GM12878 (cell line): ENCODE measurements at regions not wholly inside any gene's neighbourhood (a gene's known extent, or its start where the extent isn't known, plus 50 kb on each side); places are given as distances from the start of the nearest gene placed in this dataset.

Source experiments
- ATAC-seq: fragments of 200-7000 bp; cut with Tn5 transposase; 3 replicates; pipeline ENCODE4 v1.9.1; 2020; ENCODE audit warnings: mild to moderate bottlenecking, moderate library complexity
- BruUV-seq: library from RNA; stranded (reverse); fragments of 400-500 nt; replicated peaks from 2 replicates; lab custom pipeline; 2021; lab: Mats Ljungman, UMichigan
- CTCF ChIA-PET: fragments of 300-600 bp; sonication (Branson Sonifier 250); formaldehyde crosslinking; extraction: SDS; loops from one replicate; lab custom pipeline; 2021; ENCODE audit warnings: inconsistent platforms; lab: Yijun Ruan, JAX
- POLR2A ChIA-PET: fragments of 350-600 bp; formaldehyde crosslinking; extraction: SDS; loops from one replicate; lab custom pipeline; 2021; ENCODE audit warnings: inconsistent platforms; lab: Charles Lee
- RAD21 ChIA-PET: fragments of 300-600 bp; sonication (Branson Sonifier 250); formaldehyde crosslinking; loops from one replicate; lab custom pipeline; 2023; ENCODE audit warnings: antibody characterized with exemption; ENCODE audit not compliant: unreplicated experiment; lab: Charles Lee
- SMC1A ChIA-PET: fragments of 300-600 bp; sonication (Branson Sonifier 250); formaldehyde crosslinking; loops from one replicate; lab custom pipeline; 2023; ENCODE audit not compliant: unreplicated experiment, uncharacterized antibody; lab: Charles Lee
- DNase-seq: peaks from one replicate; pipeline ENCODE4 v3.0.0-alpha.2; 2011; ENCODE audit warnings: low read depth, low spot score
- FAIRE-seq: peaks from 3 replicates; lab custom pipeline; 2011; peaks lifted over from hg19 to GRCh38; lab: Jason Lieb, UNC
- H2AFZ ChIP-seq: 2 replicates; pipeline ENCODE4 v1.6.0; 2011; ENCODE audit warnings: low read depth, low read length, control low read depth; ENCODE audit not compliant: control insufficient read depth
- H3K27ac ChIP-seq: 2 replicates; pipeline ENCODE4 v1.5.1; 2011; ENCODE audit warnings: control low read depth; ENCODE audit not compliant: control insufficient read depth, insufficient read depth
- H3K27me3 ChIP-seq, 2 experiments: replicated peaks in 1 of 2; 2 replicates each; pipeline versions ENCODE4 v1.6.0 to v1.6.1; 2011; ENCODE audit warnings: low read length in 1 of 2; ENCODE audit not compliant: control insufficient read depth in 2 of 2, insufficient read depth in 2 of 2
- H3K36me3 ChIP-seq, 2 experiments: 2 replicates each; pipeline ENCODE4 v1.5.1; 2011; ENCODE audit warnings: low read length in 1 of 2; ENCODE audit not compliant: control insufficient read depth in 2 of 2, insufficient read depth in 2 of 2
- H3K4me1 ChIP-seq: 2 replicates; pipeline ENCODE4 v1.6.1; 2011; ENCODE audit warnings: mild to moderate bottlenecking, low read length, moderate library complexity, mixed read lengths; ENCODE audit not compliant: control insufficient read depth, insufficient read depth
- H3K4me2 ChIP-seq: 2 replicates; pipeline ENCODE4 v1.6.0; 2011; ENCODE audit warnings: control low read depth; ENCODE audit not compliant: control insufficient read depth, insufficient read depth
- H3K4me3 ChIP-seq: fragments of 200-600 bp; sonication (generic); 2 replicates; pipeline ENCODE4 v1.5.1; 2016
- H3K79me2 ChIP-seq: 2 replicates; pipeline ENCODE4 v1.6.0; 2011; ENCODE audit warnings: low read length; ENCODE audit not compliant: control insufficient read depth, insufficient read depth
- H3K9ac ChIP-seq: 2 replicates; pipeline ENCODE4 v1.8.0; 2011; ENCODE audit warnings: low read length, control low read depth, mixed read lengths; ENCODE audit not compliant: control insufficient read depth, insufficient read depth
- H3K9me3 ChIP-seq: replicated peaks from 3 replicates; pipeline ENCODE4 v1.5.1; 2011; ENCODE audit warnings: mild to moderate bottlenecking, low read length; ENCODE audit not compliant: control insufficient read depth, insufficient read depth
- H4K20me1 ChIP-seq: 2 replicates; pipeline ENCODE4 v1.6.0; 2011; ENCODE audit not compliant: control insufficient read depth, insufficient read depth
- BCL11A ChIP-seq: IDR thresholded peaks from 2 replicates; pipeline ENCODE4 v1.6.1; 2011; ENCODE audit warnings: low read depth, low read length
- BCLAF1 ChIP-seq: fragments of 450-650 bp; IDR thresholded peaks from 2 replicates; pipeline ENCODE4 v1.6.1; 2017; ENCODE audit warnings: antibody characterized with exemption, mild to moderate bottlenecking, moderate library complexity
- EGR1 ChIP-seq, 2 experiments: IDR thresholded peaks; 1 replicate in 1 of 2; 2 replicates in 1 of 2; pipeline ENCODE4 v1.6.1; 2011 to 2012; ENCODE audit warnings: low read depth in 2 of 2, low read length in 2 of 2, borderline replicate concordance in 1 of 2, mild to moderate bottlenecking in 1 of 2, moderate library complexity in 1 of 2
- MEF2A ChIP-seq: IDR thresholded peaks from 2 replicates; pipeline ENCODE4 v1.6.1; 2011; ENCODE audit warnings: low read depth, mild to moderate bottlenecking, low read length, moderate library complexity; ENCODE audit not compliant: insufficient read depth
- NR2C1 ChIP-seq: fragments of 450-650 bp; IDR thresholded peaks from 2 replicates; pipeline ENCODE4 v1.6.1; 2017; ENCODE audit warnings: antibody characterized with exemption, mild to moderate bottlenecking, moderate library complexity
- PBX3 ChIP-seq: IDR thresholded peaks from 2 replicates; pipeline ENCODE4 v1.6.1; 2011; ENCODE audit warnings: mild to moderate bottlenecking, low read depth, low read length, moderate library complexity; ENCODE audit not compliant: insufficient replicate concordance
- PRDM15 ChIP-seq: fragments of 450-650 bp; formaldehyde crosslinking; IDR thresholded peaks from 2 replicates; pipeline ENCODE4 v1.4.0; 2020; ENCODE audit warnings: mild to moderate bottlenecking, moderate library complexity
- SIN3A ChIP-seq: IDR thresholded peaks from 2 replicates; pipeline ENCODE4 v1.6.1; 2012; ENCODE audit warnings: low read depth, low read length, improper control_type of control experiment
- SMARCA5 ChIP-seq: fragments of 450-650 bp; IDR thresholded peaks from 2 replicates; pipeline ENCODE4 v1.6.1; 2017; ENCODE audit warnings: mild to moderate bottlenecking
- TAF1 ChIP-seq: IDR thresholded peaks from 2 replicates; pipeline ENCODE4 v1.6.1; 2011; ENCODE audit warnings: mild to moderate bottlenecking, low read depth, low read length, borderline replicate concordance
- ZNF274 ChIP-seq: IDR thresholded peaks from one replicate; pipeline ENCODE4 v1.8.0; 2011; ENCODE audit not compliant: insufficient read length, insufficient read depth
- WGBS: methylation state at CpG from one replicate; pipeline ENCODE4 v1.1.6; 2016; ENCODE audit warnings: low lambda C conversion rate; ENCODE audit not compliant: insufficient replicate concordance, insufficient coverage; ENCODE audit errors: missing lambda C conversion rate; 5-methylcytosine and 5-hydroxymethylcytosine counted together
- in situ Hi-C: fragments of 300-500 bp; cut with MboI; formaldehyde crosslinking; loops from 9 replicates; pipeline ENCODE4 v1.14.3; 2018; ENCODE audit warnings: mixed read lengths
- intact Hi-C: fragments of 100-400 bp; cut with micrococcal nuclease; formaldehyde crosslinking; loops from one replicate; pipeline ENCODE4 v1.14.2; 2022; ENCODE audit not compliant: unreplicated experiment

GRCh38 chr16:76837872-76838271 is 353.1 kb upstream of the MON1B start:
- intact Hi-C loops = no loop called here
- no peaks in the 10 kb centered on the region for H3K4me1 ChIP-seq
- TF ChIP-seq SMARCA5 (no peak), MEF2A (no peak), BCLAF1 (no peak)
- RAD21 ChIA-PET = no interaction called here
- H3K36me3 ChIP-seq = no peaks in the 10 kb centered on the region
- in situ Hi-C loops = no loop called here
- H3K27ac ChIP-seq = no peak overlapping the region
- SMC1A ChIA-PET = no interaction called here
- no peak overlapping the region for H3K4me3 ChIP-seq
- no TSS peak for BruUV-seq
- POLR2A ChIA-PET = no interaction called here
- ATAC-seq (no peak), FAIRE-seq (no peak), DNase-seq (no peak)
- no peaks in the 10 kb centered on the region for H4K20me1 ChIP-seq
- H3K79me2 ChIP-seq = no peaks in the 10 kb centered on the region
- WGBS = 54% methylated on average over 3 of the region's 5 CpGs
- CTCF ChIA-PET = no interaction called here
- H3K27me3 ChIP-seq = no peaks in the 10 kb centered on the region
- H3K4me2 ChIP-seq = no peak overlapping the region
- H3K9ac ChIP-seq = no peak overlapping the region
- H2AFZ ChIP-seq = no peak overlapping the region
- H3K9me3 ChIP-seq = no peaks in the 10 kb centered on the region

- in situ Hi-C loops = no loop called here
- H3K36me3 ChIP-seq = no peaks in the 10 kb centered on the region
- H3K4me1 ChIP-seq = no peaks in the 10 kb centered on the region
- no TSS peak for BruUV-seq
- ChIA-PET RAD21 (no interaction called here), POLR2A (no interaction called here), SMC1A (interaction anchor here (1.6 kb wide), 1 partner anchor 318 kb away, joined by 4 read pairs; no protein-coding TSS in a partner anchor), CTCF (no interaction called here)
- no peak overlapping the region for H2AFZ ChIP-seq
- no peak overlapping the region for H3K4me3 ChIP-seq
- no peak overlapping the region for H3K27ac ChIP-seq
- no peaks in the 10 kb centered on the region for H4K20me1 ChIP-seq
- intact Hi-C loops = no loop called here
- H3K4me2 ChIP-seq = no peak overlapping the region
- DNase-seq = no peak
- H3K9ac ChIP-seq = no peak overlapping the region
- no peak for FAIRE-seq
- H3K79me2 ChIP-seq = no peaks in the 10 kb centered on the region
- WGBS = 30% methylated on average over 5 of the region's 5 CpGs
- H3K27me3 ChIP-seq = no peaks in the 10 kb centered on the region
- no peaks in the 10 kb centered on the region for H3K9me3 ChIP-seq
- ATAC-seq = no peak
- no peak for TF ChIP-seq TAF1
- no peak for TF ChIP-seq EGR1 (IDR thresholded peaks at IDR 0.05; ENCODE audit: borderline replicate concordance in 1 of 2, low read depth in 2 of 2, low read length in 2 of 2)
- no peak for TF ChIP-seq PRDM15 (CRISPR knock-in tag)
- TF ChIP-seq PBX3 = no peak
- TF ChIP-seq SMARCA5 = no peak
- no peak for TF ChIP-seq ZNF274
- no peak for TF ChIP-seq NR2C1
- TF ChIP-seq BCL11A = no peak
- no peak for TF ChIP-seq SIN3A
Measured at GRCh38 chr16:76854234-76854633, 336.8 kb upstream of the MON1B start.
